HFF-Myc (cell line): ENCODE measurements at regions not wholly inside any gene's neighbourhood (a gene's known extent, or its start where the extent isn't known, plus 50 kb on each side); places are given as distances from the start of the nearest gene placed in this dataset.

Experiments used
- DNase-seq: peaks from one replicate; pipeline ENCODE4 v3.0.0-alpha.2; 2011; ENCODE audit warnings: low read depth; ENCODE audit errors: extremely low read depth
- H3K4me3 ChIP-seq: replicated peaks from 2 replicates; pipeline ENCODE4 v1.5.1; 2011; ENCODE audit warnings: low read depth, mild to moderate bottlenecking, control low read depth, low read length
- CTCF ChIP-seq: IDR thresholded peaks from 2 replicates; pipeline ENCODE4 v1.5.1; 2012; ENCODE audit warnings: mild to moderate bottlenecking, low read depth, low read length, control low read depth; ENCODE audit errors: missing control alignments

- peak; percentile 12 for TF ChIP-seq CTCF
- no peak for DNase-seq
- H3K4me3 ChIP-seq, result no peak overlapping the region
Observed at GRCh38 chr11:129694538-129694937, 121.1 kb upstream of the TMEM45B start.

- DNase-seq, result no peak
- H3K4me3 ChIP-seq, result no peak overlapping the region
- TF ChIP-seq CTCF, result no peak
Observed at GRCh38 chr11:129694966-129695365, 120.7 kb upstream of the TMEM45B start.

- peak; percentile 72 for TF ChIP-seq CTCF
- H3K4me3 ChIP-seq, result no peak overlapping the region
- DNase-seq, result no peak
Observed at GRCh38 chr11:129695571-129696308, 119.9 kb upstream of the TMEM45B start.

GRCh38 chr11:129696309-129696989, 119.2 kb upstream of the TMEM45B start:
- no peak for TF ChIP-seq CTCF
- no peak overlapping the region for H3K4me3 ChIP-seq

GRCh38 chr11:129698212-129698611, 117.4 kb upstream of the TMEM45B start:
- DNase-seq, result no peak
- no peak overlapping the region for H3K4me3 ChIP-seq
- no peak for TF ChIP-seq CTCF

More at GRCh38 chr11:129696309-129696989, 119.2 kb upstream of the TMEM45B start:
- no peak for DNase-seq

- H3K4me3 ChIP-seq, result no peak overlapping the region
- DNase-seq, result no peak
- peak; percentile 7 for TF ChIP-seq CTCF
Observed at GRCh38 chr11:129699711-129700304, 115.8 kb upstream of the TMEM45B start.
